ENCODE measurements at regions not wholly inside any gene's neighbourhood (a gene's known extent, or its start where the extent isn't known, plus 50 kb on each side); places are given as distances from the start of the nearest gene placed in this dataset.
A peak's percentile ranks its signal among the peaks of the same experiment; 100 is the strongest.

- Histone ChIP-seq H3K36me3 (ENCODE audit: insufficient read depth, low read length) (no peaks in the 10 kb centered on the region), H3K9me3 (ENCODE audit: low read depth, low read length) (no peaks in the 10 kb centered on the region), H3K27ac (no peak overlapping the region), H3K9ac (ENCODE audit: insufficient read length) (no peak overlapping the region), H3K4me3 (no peak overlapping the region)
- TF ChIP-seq POLR2AphosphoS5 (IDR thresholded peaks at IDR 0.05; ENCODE audit: borderline replicate concordance, low read depth, low read length), result no peak
- no peak for TF ChIP-seq EZH2 (IDR thresholded peaks at IDR 0.05)
- no peak for TF ChIP-seq FOXP2 (optimal IDR thresholded peaks at IDR 0.05; ENCODE audit: control extremely low read depth, extremely low read length, insufficient read depth)
- DNase-seq (ENCODE audit: low read depth, low spot score), result no peak
Observed at GRCh38 chr4:111649308-111649707, 495.9 kb upstream of the FAM241A start.

- DNase-seq (ENCODE audit: low read depth, low spot score), result no peak
- H3K36me3 ChIP-seq (ENCODE audit: insufficient read depth, low read length), result no peaks in the 10 kb centered on the region
- no peak overlapping the region for H3K9ac ChIP-seq (ENCODE audit: insufficient read length)
- TF ChIP-seq EZH2 (IDR thresholded peaks at IDR 0.05), result no peak
- no peak for TF ChIP-seq FOXP2 (optimal IDR thresholded peaks at IDR 0.05; ENCODE audit: control extremely low read depth, extremely low read length, insufficient read depth)
- no peak for TF ChIP-seq POLR2AphosphoS5 (IDR thresholded peaks at IDR 0.05; ENCODE audit: borderline replicate concordance, low read depth, low read length)
- H3K9me3 ChIP-seq (ENCODE audit: low read depth, low read length), result no peaks in the 10 kb centered on the region
- H3K4me3 ChIP-seq, result no peak overlapping the region
- peak overlapping the region; percentile 28; the same call in 1 of the 2 replicates for H3K27ac ChIP-seq
Observed at GRCh38 chr4:111650146-111650545, 495.1 kb upstream of the FAM241A start.

GRCh38 chr4:111650674-111651086 lies 494.6 kb upstream of the FAM241A start:
- TF ChIP-seq POLR2AphosphoS5 (IDR thresholded peaks at IDR 0.05; ENCODE audit: borderline replicate concordance, low read depth, low read length) (no peak), FOXP2 (optimal IDR thresholded peaks at IDR 0.05; ENCODE audit: control extremely low read depth, extremely low read length, insufficient read depth) (no peak), EZH2 (IDR thresholded peaks at IDR 0.05) (no peak)
- no peak for DNase-seq (ENCODE audit: low read depth, low spot score)
- Histone ChIP-seq H3K4me3 (no peak overlapping the region), H3K36me3 (ENCODE audit: insufficient read depth, low read length) (no peaks in the 10 kb centered on the region), H3K9ac (ENCODE audit: insufficient read length) (no peak overlapping the region), H3K9me3 (ENCODE audit: low read depth, low read length) (no peaks in the 10 kb centered on the region), H3K27ac (peak overlapping the region; percentile 28)

- H3K4me3 ChIP-seq, result peak overlapping the region; percentile 51
- TF ChIP-seq EZH2 (IDR thresholded peaks at IDR 0.05), result no peak
- TF ChIP-seq FOXP2 (optimal IDR thresholded peaks at IDR 0.05; ENCODE audit: control extremely low read depth, extremely low read length, insufficient read depth), result no peak
- TF ChIP-seq POLR2AphosphoS5 (IDR thresholded peaks at IDR 0.05; ENCODE audit: borderline replicate concordance, low read depth, low read length), result no peak
- H3K36me3 ChIP-seq (ENCODE audit: insufficient read depth, low read length), result no peaks in the 10 kb centered on the region
- no peaks in the 10 kb centered on the region for H3K9me3 ChIP-seq (ENCODE audit: low read depth, low read length)
- H3K9ac ChIP-seq (ENCODE audit: insufficient read length), result no peak overlapping the region
- DNase-seq (ENCODE audit: low read depth, low spot score), result peak; percentile 64
- peak overlapping the region; percentile 86 for H3K27ac ChIP-seq
Observed at GRCh38 chr4:111652236-111652635, 493.0 kb upstream of the FAM241A start.

GRCh38 chr4:111652986-111653385 lies 492.3 kb upstream of the FAM241A start:
- DNase-seq (ENCODE audit: low read depth, low spot score), result no peak
- Histone ChIP-seq H3K9me3 (ENCODE audit: low read depth, low read length) (no peaks in the 10 kb centered on the region), H3K4me3 (no peak overlapping the region), H3K27ac (no peak overlapping the region), H3K9ac (ENCODE audit: insufficient read length) (no peak overlapping the region), H3K36me3 (ENCODE audit: insufficient read depth, low read length) (no peaks in the 10 kb centered on the region)
- TF ChIP-seq EZH2 (IDR thresholded peaks at IDR 0.05), result no peak

- H3K9ac ChIP-seq (ENCODE audit: insufficient read length), result no peak overlapping the region
- H3K4me3 ChIP-seq, result no peak overlapping the region
- no peak for DNase-seq (ENCODE audit: low read depth, low spot score)
- H3K9me3 ChIP-seq (ENCODE audit: low read depth, low read length), result no peaks in the 10 kb centered on the region
- H3K36me3 ChIP-seq (ENCODE audit: insufficient read depth, low read length), result no peaks in the 10 kb centered on the region
- no peak for TF ChIP-seq POLR2AphosphoS5 (IDR thresholded peaks at IDR 0.05; ENCODE audit: borderline replicate concordance, low read depth, low read length)
- no peak for TF ChIP-seq EZH2 (IDR thresholded peaks at IDR 0.05)
- TF ChIP-seq FOXP2 (optimal IDR thresholded peaks at IDR 0.05; ENCODE audit: control extremely low read depth, extremely low read length, insufficient read depth), result no peak
- H3K27ac ChIP-seq, result no peak overlapping the region
Observed at GRCh38 chr4:111662496-111662895, 482.8 kb upstream of the FAM241A start.

GRCh38 chr4:111664308-111664945 lies 480.8 kb upstream of the FAM241A start:
- H3K27ac ChIP-seq, result no peak overlapping the region
- no peak for DNase-seq (ENCODE audit: low read depth, low spot score)
- TF ChIP-seq FOXP2 (optimal IDR thresholded peaks at IDR 0.05; ENCODE audit: control extremely low read depth, extremely low read length, insufficient read depth) (no peak), EZH2 (IDR thresholded peaks at IDR 0.05) (no peak), POLR2AphosphoS5 (IDR thresholded peaks at IDR 0.05; ENCODE audit: borderline replicate concordance, low read depth, low read length) (no peak)
- H3K36me3 ChIP-seq (ENCODE audit: insufficient read depth, low read length), result no peaks in the 10 kb centered on the region
- no peak overlapping the region for H3K4me3 ChIP-seq
- H3K9me3 ChIP-seq (ENCODE audit: low read depth, low read length), result no peaks in the 10 kb centered on the region
- no peak overlapping the region for H3K9ac ChIP-seq (ENCODE audit: insufficient read length)

GRCh38 chr4:111666826-111667360 lies 478.4 kb upstream of the FAM241A start:
- DNase-seq (ENCODE audit: low read depth, low spot score), result no peak
- Histone ChIP-seq H3K4me3 (no peak overlapping the region), H3K36me3 (ENCODE audit: insufficient read depth, low read length) (no peaks in the 10 kb centered on the region), H3K27ac (no peak overlapping the region), H3K9me3 (ENCODE audit: low read depth, low read length) (no peaks in the 10 kb centered on the region), H3K9ac (ENCODE audit: insufficient read length) (no peak overlapping the region)
- no peak for TF ChIP-seq POLR2AphosphoS5 (IDR thresholded peaks at IDR 0.05; ENCODE audit: borderline replicate concordance, low read depth, low read length)
- no peak for TF ChIP-seq FOXP2 (optimal IDR thresholded peaks at IDR 0.05; ENCODE audit: control extremely low read depth, extremely low read length, insufficient read depth)
- TF ChIP-seq EZH2 (IDR thresholded peaks at IDR 0.05), result no peak

GRCh38 chr4:111671756-111672155 lies 473.5 kb upstream of the FAM241A start:
- no peak overlapping the region for H3K9ac ChIP-seq (ENCODE audit: insufficient read length)
- TF ChIP-seq FOXP2 (optimal IDR thresholded peaks at IDR 0.05; ENCODE audit: control extremely low read depth, extremely low read length, insufficient read depth) (no peak), EZH2 (IDR thresholded peaks at IDR 0.05) (no peak), POLR2AphosphoS5 (IDR thresholded peaks at IDR 0.05; ENCODE audit: borderline replicate concordance, low read depth, low read length) (no peak)
- DNase-seq (ENCODE audit: low read depth, low spot score), result no peak
- H3K27ac ChIP-seq, result no peak overlapping the region
- no peaks in the 10 kb centered on the region for H3K36me3 ChIP-seq (ENCODE audit: insufficient read depth, low read length)
- H3K9me3 ChIP-seq (ENCODE audit: low read depth, low read length), result no peaks in the 10 kb centered on the region
- H3K4me3 ChIP-seq, result no peak overlapping the region

All from SK-N-MC (cell line).